GM13977 (cell line): ENCODE measurements at regions not wholly inside any gene's neighbourhood (a gene's known extent, or its start where the extent isn't known, plus 50 kb on each side); places are given as distances from the start of the nearest gene placed in this dataset.
"Not testable (repeated sequence)": the region's sequence is repeated elsewhere in the genome, so short reads cannot be mapped to it uniquely, and the experiment has no call there.

Source experiments
- DNase-seq: peaks from one replicate; pipeline ENCODE4 v3.0.0; 2012; ENCODE audit warnings: low spot score
- in situ Hi-C: fragments of 300-500 bp; cut with MboI; formaldehyde crosslinking; loops from one replicate; pipeline ENCODE4 v1.12.0; 2022; ENCODE audit warnings: low sequenced_read_pairs, low pct_unique_long_range_greater_than_20kb, mixed read lengths, inconsistent platforms; ENCODE audit not compliant: unreplicated experiment
- TF ChIP-seq, protein P1 (sequence below): IDR thresholded peaks from 2 replicates; pipeline ENCODE4 v1.5.1; 2012; ENCODE audit warnings: mild to moderate bottlenecking, control low read depth; ENCODE audit not compliant: insufficient read depth; ENCODE audit errors: extremely low read depth, missing control alignments

GRCh38 chr2:236833501-236834073 lies 252.1 kb upstream of the COPS8 start:
- TF ChIP-seq, protein P1, sequence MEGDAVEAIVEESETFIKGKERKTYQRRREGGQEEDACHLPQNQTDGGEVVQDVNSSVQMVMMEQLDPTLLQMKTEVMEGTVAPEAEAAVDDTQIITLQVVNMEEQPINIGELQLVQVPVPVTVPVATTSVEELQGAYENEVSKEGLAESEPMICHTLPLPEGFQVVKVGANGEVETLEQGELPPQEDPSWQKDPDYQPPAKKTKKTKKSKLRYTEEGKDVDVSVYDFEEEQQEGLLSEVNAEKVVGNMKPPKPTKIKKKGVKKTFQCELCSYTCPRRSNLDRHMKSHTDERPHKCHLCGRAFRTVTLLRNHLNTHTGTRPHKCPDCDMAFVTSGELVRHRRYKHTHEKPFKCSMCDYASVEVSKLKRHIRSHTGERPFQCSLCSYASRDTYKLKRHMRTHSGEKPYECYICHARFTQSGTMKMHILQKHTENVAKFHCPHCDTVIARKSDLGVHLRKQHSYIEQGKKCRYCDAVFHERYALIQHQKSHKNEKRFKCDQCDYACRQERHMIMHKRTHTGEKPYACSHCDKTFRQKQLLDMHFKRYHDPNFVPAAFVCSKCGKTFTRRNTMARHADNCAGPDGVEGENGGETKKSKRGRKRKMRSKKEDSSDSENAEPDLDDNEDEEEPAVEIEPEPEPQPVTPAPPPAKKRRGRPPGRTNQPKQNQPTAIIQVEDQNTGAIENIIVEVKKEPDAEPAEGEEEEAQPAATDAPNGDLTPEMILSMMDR = no peak
- in situ Hi-C loops = no loop called here
- DNase-seq = no peak

GRCh38 chr2:236834284-236834683 lies 251.4 kb upstream of the COPS8 start:
- TF ChIP-seq, protein P1 = no peak
- in situ Hi-C loops = no loop called here
- no peak for DNase-seq

GRCh38 chr2:236835307-236836024 lies 250.2 kb upstream of the COPS8 start:
- TF ChIP-seq, protein P1 = no peak
- in situ Hi-C loops = no loop called here
- no peak for DNase-seq

GRCh38 chr2:236836028-236836427 lies 249.7 kb upstream of the COPS8 start:
- DNase-seq, in situ Hi-C loops: not testable (repeated sequence)

GRCh38 chr2:236840215-236840614 lies 245.5 kb upstream of the COPS8 start:
- TF ChIP-seq, protein P1 = no peak
- no peak for DNase-seq
- in situ Hi-C loops = no loop called here

DNA sequence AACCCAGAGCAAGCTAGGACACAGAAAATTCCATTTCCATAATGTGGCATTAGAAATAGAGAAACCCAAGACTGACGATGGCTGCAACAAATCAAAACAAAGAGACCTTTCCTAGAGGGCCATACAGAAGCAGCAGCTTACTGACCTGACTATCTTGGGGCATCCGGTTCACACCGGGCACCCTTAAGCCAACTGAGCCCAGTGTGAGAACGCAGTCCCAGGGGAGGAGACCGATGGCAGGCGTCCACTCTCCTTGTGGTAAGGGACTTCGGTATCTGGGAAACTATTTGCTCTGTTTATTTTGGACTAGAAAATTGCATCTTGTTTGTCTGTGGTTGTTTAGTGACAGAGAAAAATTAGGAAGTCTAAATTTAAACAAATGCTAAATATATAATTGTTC lies 244.8 kb upstream of the COPS8 start:
- in situ Hi-C loops = no loop called here
- TF ChIP-seq, protein P1 = no peak
- DNase-seq = no peak

DNA sequence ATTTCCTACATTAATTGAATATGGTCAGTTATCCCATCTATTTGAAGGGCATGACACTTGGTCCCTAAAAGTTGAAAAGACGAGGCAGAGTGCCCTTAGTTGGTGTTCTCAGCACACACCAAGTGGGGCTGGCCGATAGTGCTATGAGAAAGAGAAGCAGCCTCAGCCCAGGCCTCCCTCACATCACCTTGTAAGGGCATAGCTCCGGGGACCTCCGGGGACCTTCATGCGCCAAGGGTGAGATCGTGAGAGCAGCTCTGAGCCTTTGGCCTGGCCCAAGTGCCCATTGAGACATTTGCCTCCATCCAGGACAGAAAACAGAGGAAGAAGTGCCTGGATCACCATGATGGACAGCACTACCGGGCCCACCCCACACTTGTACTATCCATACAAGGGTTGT lies 244.3 kb upstream of the COPS8 start:
- DNase-seq = no peak
- TF ChIP-seq, protein P1 = no peak
- in situ Hi-C loops = no loop called here
